ENCODE measurements at regions not wholly inside any gene's neighbourhood (a gene's known extent, or its start where the extent isn't known, plus 50 kb on each side); places are given as distances from the start of the nearest gene placed in this dataset.

- Mint-ChIP-seq H3K4me3 (ENCODE audit: low read depth, unreplicated experiment) (no peak overlapping the region), H3K27ac (ENCODE audit: unreplicated experiment) (no peak overlapping the region), H3K9me3 (ENCODE audit: low read depth, unreplicated experiment) (no peaks in the 10 kb centered on the region), H3K27me3 (ENCODE audit: unreplicated experiment) (peaks cover 34% of the 10 kb centered on the region), H3K4me1 (ENCODE audit: low read depth, unreplicated experiment) (no peaks in the 10 kb centered on the region), H3K36me3 (ENCODE audit: insufficient read depth, unreplicated experiment) (no peaks in the 10 kb centered on the region)
- no peak for TF ChIP-seq CTCF (IDR thresholded peaks at IDR 0.05; ENCODE audit: unreplicated experiment)
- intact Hi-C loops (cut with micrococcal nuclease; ENCODE audit: unreplicated experiment), result no loop called here
- DNase-seq, result no peak
- CTCF ChIA-PET, result interaction anchor here (1.7 kb wide), 1 partner anchor 23 kb away, joined by 4 read pairs; no protein-coding TSS in a partner anchor
- no TSS peak for BruUV-seq (replicated peaks)
Measured at GRCh38 chr17:31699886-31700285, 159.2 kb downstream of the COPRS start.

- TF ChIP-seq CTCF (IDR thresholded peaks at IDR 0.05; ENCODE audit: unreplicated experiment), result no peak
- Mint-ChIP-seq H3K9me3 (ENCODE audit: low read depth, unreplicated experiment) (no peaks in the 10 kb centered on the region), H3K4me1 (ENCODE audit: low read depth, unreplicated experiment) (no peaks in the 10 kb centered on the region), H3K27ac (ENCODE audit: unreplicated experiment) (no peak overlapping the region), H3K27me3 (ENCODE audit: unreplicated experiment) (peaks cover 30% of the 10 kb centered on the region), H3K36me3 (ENCODE audit: insufficient read depth, unreplicated experiment) (no peaks in the 10 kb centered on the region), H3K4me3 (ENCODE audit: low read depth, unreplicated experiment) (no peak overlapping the region)
- BruUV-seq (replicated peaks), result no TSS peak
- CTCF ChIA-PET, result no interaction called here
- intact Hi-C loops (cut with micrococcal nuclease; ENCODE audit: unreplicated experiment), result no loop called here
- peak; percentile 59 for DNase-seq
Measured at GRCh38 chr17:31699281-31699680, 159.8 kb downstream of the COPRS start.

DNA sequence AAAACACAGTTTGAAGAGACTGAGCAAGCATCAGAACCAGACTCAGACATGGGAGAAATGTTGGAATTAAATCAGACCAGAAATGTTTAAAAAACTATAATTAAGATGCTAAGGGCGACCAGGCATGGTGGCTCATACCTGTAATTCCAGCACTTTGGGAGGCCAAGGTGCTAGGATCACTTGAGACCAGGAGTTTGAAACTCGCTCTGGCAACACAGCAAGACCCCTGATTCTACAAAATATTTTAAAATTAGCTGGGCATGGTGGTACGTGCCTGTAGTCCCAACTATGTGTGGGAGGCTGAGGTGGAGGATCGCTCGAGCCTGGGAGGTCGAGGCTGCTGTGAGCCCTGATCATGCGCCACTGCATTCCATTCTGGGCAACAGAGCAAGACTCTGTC, 160.3 kb downstream of the COPRS start:
- CTCF ChIA-PET, result no interaction called here
- Mint-ChIP-seq H3K27ac (ENCODE audit: unreplicated experiment) (no peak overlapping the region), H3K4me1 (ENCODE audit: low read depth, unreplicated experiment) (no peaks in the 10 kb centered on the region), H3K9me3 (ENCODE audit: low read depth, unreplicated experiment) (no peaks in the 10 kb centered on the region), H3K36me3 (ENCODE audit: insufficient read depth, unreplicated experiment) (no peaks in the 10 kb centered on the region), H3K27me3 (ENCODE audit: unreplicated experiment) (peaks cover 25% of the 10 kb centered on the region), H3K4me3 (ENCODE audit: low read depth, unreplicated experiment) (no peak overlapping the region)
- no peak for DNase-seq
- BruUV-seq (replicated peaks), result no TSS peak
- intact Hi-C loops (cut with micrococcal nuclease; ENCODE audit: unreplicated experiment), result no loop called here
- no peak for TF ChIP-seq CTCF (IDR thresholded peaks at IDR 0.05; ENCODE audit: unreplicated experiment)

- Mint-ChIP-seq H3K4me3 (ENCODE audit: low read depth, unreplicated experiment) (no peak overlapping the region), H3K9me3 (ENCODE audit: low read depth, unreplicated experiment) (no peaks in the 10 kb centered on the region), H3K36me3 (ENCODE audit: insufficient read depth, unreplicated experiment) (no peaks in the 10 kb centered on the region), H3K4me1 (ENCODE audit: low read depth, unreplicated experiment) (no peaks in the 10 kb centered on the region), H3K27ac (ENCODE audit: unreplicated experiment) (no peak overlapping the region), H3K27me3 (ENCODE audit: unreplicated experiment) (peaks cover 17% of the 10 kb centered on the region)
- TF ChIP-seq CTCF (IDR thresholded peaks at IDR 0.05; ENCODE audit: unreplicated experiment), result no peak
- intact Hi-C loops (cut with micrococcal nuclease; ENCODE audit: unreplicated experiment), result no loop called here
- CTCF ChIA-PET, result interaction anchor here (0.6 kb wide), 1 partner anchor 300 kb away, joined by 6 read pairs; no protein-coding TSS in a partner anchor
- DNase-seq, result no peak
- BruUV-seq (replicated peaks), result no TSS peak
Measured at GRCh38 chr17:31697838-31698237, 161.2 kb downstream of the COPRS start.
